ENCODE measurements at regions not wholly inside any gene's neighbourhood (a gene's known extent, or its start where the extent isn't known, plus 50 kb on each side); places are given as distances from the start of the nearest gene placed in this dataset.

DNA sequence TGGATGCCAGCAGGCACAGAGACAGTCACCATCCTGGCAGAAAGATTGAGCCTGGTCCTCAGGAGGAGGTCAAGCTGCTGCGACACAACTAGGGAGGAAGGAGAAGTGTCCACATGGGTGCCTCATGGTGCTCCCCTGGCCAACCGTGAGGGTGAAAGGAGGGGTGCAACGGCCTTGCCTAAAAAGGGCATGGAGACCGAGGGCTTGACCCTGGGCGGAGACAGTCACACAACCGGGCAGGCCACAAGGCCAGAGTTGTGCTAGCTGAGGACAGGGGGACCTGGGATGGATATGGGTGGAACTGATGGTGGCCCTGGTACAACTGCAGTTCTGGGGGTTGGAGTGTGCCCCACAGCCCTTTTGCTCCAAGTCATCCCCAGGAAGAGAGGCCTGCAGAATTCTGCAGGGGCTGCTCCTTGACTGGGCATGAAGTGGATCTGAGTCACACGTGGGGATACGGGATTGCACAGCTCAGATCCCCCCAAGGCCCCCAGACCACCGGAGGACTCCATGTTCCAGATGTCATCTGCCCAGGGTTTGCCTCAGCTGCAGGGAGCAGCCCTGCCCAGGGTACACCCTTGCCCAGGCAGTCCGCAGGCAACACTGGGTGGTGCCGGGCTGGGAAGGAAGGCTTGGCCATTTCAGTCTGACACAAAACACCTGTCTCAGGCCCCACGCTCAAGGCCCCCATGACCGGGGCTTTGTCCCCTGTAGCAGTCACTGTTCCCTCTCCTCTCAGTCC is 602.3 kb upstream of the MGMT start:
- DNase-seq = no peak

DNA sequence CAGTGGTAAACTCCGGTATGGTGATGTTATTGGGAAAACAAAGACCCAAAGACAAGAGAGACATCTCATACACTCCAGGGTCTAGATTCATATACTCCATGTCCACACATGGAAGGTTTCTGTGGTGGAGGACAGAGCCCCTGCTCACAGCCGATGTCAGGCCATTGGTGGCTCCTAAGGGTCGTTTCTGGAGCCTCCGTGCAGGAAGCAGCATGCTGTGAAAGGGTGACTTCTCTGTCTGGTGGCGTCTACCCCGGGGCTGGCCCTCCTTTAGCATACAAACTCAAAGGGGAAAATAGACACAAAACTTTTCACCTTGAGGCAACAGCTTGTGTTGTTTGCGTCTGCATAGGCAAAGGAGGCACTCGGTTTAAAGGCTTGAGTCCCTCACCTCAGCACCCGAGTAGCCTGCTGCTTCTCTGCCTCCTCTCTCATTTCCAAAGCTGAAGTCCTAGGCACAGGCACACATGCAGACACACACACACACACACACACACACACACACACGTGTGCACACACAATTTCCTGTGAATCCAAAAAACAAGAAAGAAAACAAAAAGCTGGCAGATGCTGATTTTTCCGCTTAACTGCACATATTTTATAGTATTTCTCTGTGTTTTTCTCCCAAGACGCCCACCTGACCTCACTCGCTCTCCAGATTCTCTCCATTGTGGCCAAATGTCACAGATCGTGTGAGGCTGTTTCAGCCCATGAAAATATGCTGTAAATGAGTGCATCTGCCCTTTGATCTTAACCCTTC is 601.4 kb upstream of the MGMT start:
- no peak for DNase-seq

DNA sequence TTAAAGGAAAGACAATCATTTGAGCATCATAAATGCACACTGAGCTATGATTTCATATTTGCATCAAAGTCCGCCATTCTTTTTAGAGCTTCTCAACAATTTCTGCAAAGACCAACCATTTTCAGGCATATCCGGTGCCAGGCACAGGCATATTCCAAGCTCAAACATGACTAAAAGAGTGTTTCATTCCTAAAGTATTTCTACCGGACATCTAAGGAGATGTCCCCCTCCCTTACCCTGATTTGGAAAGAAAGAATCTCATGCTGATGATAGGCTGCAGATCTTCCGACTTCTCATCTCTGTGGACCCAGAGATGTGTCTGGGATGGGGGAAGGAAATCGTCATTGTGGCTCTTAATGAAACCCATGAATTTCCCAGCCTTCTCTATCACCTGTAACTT is 600.5 kb upstream of the MGMT start:
- no peak for DNase-seq

DNA sequence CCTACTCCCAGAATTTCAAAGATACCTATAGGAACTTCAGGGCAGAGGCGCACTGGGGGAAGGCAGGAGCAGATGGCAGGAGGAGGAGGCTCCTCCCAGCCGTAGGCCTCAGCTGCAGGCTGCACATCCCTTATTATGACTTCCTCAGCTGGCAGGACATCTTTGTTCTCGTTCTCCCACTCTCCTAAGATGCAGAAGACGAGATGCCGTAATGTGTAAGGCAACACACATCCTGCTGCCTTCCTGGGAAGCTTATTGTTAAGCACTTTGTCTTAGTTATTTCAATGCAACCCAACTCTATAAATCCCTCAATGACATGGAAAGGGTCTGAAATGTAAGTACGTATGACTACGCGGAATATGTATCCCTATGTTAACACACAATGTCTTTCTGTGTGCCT is 599.8 kb upstream of the MGMT start:
- DNase-seq = no peak

DNA sequence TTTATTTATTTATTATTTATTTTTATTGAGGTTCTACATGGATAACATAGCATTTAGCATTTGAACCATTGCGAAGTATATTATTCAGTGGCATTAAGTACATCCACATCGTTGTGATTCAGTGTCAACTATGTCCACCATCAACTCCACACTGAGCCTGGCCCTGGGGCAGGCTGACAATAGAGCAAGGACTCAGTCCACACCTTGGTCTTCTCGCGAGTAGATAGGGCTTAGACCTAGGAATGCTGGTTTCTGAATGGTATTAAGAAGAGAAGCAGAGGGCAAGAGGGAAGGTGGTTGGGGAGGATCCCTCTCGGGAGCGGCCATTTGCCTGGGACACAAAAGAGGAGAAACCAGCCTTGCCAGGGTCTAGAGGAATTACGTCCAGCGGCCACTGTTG is 599.2 kb upstream of the MGMT start:
- no peak for DNase-seq

DNA sequence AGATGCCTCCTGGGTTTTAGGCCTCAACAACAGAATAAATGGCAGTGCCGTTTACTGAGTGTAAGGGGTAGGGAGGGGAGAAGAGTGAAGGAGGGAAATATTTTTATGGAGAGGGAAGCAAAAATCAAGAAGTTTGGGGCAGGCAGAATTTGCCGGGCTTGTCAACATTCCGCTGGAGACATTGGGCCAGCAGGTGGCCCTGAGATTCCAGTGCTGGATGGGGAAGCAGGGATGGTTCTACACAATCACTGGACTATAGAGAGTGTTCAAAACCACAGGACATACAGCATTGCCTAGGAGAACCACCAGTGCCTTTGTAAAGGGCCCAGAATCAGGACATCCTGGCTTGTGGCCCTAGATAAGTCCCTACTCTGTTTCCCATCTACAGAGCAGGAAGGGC is 598.6 kb upstream of the MGMT start:
- DNase-seq = no peak

DNA sequence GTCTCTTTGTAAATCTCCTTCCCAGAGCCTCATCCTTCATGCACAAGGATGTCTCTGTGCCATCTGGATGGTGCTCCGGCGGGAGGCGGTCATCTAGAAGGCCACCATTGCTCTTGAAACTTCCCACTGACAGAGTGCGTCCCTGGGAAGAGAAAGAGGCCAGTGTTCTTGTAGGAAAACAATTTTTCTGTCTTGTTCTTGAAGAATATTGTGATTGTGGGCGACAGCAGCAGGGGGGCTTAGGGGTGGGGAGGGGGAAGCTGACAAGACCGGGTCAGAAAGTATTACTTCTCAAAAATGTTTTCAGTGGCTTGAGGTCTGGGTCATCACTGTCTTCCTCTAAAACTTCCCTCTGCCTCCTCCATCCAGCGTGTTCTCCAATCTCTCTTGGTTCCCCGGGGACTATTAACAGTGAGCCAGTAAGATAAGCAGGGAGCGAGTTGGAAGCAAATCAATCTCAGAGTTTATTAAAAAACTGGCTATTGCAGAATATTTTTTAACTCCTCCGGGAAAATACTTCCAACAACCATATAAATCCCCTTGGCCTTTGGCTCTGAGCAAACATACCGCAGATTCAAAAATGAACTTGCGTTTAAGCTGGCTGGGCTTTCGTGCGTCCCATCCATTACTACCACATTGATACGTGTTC is 597.8 kb upstream of the MGMT start:
- no peak for DNase-seq

DNA sequence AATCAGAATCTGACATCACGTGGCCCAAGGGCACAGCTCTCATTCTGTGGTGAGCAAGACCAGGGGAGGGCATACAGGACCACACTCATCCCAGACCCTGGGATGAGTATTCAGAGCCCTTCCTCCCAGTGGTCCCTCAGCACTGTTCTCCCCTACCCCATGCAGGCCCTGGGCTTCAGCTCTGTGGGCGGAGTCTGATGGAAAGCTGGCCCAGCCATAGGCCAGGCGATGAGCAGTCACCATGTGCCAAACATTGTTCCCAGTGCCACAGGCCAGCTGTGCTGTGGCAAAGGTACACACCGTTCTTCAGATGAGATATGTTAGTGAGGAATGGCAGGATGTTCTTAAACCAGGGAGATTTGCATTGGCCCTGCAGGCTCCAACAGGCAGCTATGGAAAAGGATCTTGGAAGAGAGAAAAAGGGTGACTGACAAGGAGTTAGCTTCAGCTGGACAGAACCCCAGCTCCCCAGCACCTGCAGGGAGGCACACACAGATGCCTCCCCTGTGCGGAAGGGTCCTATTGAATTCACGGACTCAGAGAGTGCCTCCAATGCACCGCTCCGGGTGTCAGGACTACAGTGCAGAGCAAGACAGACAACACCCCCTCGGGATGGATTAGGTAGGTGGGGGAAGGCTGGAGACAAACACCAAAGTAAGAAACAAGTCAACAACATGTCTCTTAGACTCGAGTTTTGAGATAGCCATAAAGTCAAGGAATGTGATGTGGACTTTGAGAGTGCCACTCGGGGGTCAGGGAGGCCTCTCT is 596.0 kb upstream of the MGMT start:
- no peak for DNase-seq

DNA sequence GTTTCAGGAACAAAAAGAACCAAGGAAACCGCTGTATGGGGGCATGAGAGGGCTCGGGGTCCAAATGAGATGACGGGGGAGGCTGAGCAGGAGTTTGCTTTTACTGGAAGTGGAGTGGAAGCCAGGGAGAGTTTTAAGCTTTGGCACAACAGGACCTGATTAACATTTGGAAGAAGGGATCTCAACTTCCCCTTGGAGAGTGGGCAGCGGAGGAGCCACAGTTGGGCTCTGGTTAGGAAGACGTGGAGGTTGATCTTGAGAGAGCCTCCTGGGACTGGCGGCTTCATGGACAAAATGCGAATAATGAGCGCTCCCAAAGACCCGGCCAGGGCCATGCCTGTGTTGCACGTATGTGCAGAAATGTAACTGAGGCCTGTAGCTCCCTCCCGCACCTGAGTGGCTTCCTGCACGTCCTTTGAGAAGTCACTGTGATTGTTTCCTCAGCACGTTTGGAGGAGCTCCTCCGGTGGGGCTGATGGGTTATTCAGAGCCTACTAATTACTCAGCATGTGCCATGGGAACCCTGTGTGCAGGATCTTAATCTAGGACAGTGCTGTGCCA is 595.3 kb upstream of the MGMT start:
- DNase-seq = no peak

DNA sequence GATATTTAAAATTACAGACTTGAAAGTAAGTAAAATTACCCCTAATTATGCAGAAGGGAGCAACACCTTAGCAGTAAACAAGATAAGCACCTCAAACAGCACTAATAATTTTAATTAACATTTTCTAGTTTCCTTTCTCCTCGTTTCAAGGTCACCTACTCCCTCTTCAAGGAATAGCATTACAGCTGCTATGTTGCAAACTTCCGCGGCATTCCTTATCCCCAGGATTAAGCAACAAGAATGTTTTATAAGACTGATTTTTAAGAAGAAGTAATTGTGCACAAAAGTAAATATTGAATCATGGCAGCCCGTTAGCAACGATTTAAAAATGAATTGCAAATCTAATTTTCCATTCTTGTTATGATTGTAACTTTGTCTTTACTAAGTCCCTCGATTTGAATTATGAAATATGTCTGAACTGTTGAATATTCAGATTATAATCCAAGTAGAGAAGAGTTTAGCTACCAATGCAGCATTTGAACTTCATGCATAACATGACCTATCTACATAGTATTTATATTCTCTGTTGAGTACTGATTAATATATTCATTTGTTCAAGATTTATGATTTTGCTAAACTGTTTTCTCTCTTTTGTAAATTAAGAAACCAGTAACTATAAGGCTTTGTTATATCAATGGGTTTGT is 593.5 kb upstream of the MGMT start:
- no peak for DNase-seq

DNA sequence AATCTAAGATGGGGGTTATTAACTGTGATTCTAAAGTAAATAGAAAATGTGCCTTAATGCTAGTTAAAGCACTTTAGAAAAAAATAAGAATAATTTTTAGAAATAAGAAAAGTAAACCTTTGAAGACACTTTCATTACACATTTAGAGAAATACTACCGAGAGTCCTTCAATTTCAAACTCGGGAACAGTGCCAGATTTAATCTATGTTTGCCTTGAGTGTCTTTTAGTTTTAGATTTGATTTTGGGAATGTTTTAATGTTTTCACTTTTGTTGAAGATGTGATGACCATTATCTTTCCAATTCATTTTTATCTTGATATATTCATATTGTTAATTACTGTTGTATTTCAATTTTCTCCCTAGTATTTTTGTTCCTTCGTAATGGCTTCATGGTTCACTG is 592.7 kb upstream of the MGMT start:
- DNase-seq = no peak

DNA sequence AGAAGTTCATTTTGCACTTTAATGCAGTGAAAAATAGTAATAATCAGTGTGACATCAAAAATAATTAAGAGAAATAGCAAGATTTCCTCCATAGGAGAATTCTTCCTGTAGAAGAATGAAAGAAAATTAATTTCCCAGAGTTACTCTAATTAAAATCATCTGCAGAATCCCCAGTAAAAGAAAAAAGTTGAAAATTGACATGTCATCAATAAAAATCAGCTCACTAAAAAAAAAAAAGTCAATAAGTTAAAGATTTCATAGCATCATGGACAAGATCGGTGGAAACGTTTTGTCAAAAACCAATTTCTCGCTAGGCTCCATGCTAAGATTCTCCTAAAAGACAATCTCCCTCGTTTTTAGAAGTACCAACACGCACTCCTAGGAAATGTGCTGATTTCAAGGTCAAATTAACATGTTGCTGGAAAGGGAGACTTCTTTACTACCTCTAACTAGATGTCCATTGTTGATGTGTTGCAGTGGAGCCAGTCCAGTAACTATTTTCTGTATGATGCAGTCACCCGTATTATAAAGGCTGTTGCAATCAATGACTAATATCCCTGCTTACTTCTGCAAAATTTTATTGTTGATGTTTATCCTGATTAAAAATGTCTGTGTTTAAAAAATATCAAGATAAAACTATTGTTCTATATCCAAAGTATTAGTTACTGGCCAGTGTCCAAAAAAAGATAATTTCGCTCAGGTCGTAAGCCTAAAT is 591.9 kb upstream of the MGMT start:
- no peak for DNase-seq

DNA sequence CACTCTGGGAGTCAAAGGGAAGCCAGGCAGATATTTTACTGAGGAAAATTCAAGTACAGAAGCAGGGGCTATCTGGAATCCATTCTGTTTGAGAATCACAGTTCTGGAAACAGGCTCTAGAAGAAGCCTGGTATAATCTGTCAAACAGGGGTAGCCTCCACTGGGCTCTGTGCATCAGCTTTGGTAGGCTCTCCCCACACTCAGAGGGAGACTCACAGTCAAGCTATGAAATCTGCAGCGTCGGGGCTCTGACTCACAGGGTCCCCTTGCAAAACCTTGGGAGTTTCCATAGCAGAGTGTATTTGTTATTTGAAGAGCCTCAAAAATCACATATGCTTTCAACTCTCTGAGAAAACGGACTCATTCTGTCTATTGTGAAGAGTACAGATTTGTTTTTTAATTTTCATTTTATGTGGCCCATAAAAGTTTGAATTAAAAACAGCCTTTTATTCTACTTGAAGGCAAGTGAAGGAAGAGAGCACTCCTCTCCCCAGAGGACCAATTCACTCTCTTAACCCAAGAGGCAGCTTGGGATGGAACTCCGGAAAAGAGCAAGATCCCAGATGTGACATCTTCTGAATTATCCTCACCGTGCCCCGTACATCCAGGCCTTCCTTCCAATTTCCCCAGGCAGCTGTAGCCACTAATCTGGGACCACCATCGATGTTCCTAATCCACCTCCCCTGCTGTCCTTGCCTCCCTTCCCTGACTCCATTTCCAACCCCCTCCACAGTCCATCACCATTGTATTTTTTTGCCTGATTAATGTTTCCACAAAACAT is 590.9 kb upstream of the MGMT start:
- DNase-seq = no peak

DNA sequence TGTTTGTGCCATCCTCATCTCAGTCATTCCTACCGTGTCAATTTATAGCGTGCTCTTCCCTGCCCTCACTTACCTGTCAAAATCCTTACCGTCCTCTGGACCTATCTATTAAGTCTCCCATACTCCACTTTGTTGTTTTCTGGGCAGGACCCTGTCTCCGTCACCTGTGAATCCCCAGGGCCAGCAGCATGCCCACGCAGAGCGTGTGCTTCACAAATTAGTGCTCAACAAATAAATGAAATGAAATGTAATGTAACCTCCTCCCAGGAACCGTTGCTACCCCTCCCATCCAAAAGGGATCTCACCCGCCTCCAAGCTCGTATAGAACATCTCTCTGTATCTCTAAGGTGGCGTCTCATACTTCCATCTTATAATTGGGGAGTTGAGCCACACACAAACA is 589.9 kb upstream of the MGMT start:
- no peak for DNase-seq

DNA sequence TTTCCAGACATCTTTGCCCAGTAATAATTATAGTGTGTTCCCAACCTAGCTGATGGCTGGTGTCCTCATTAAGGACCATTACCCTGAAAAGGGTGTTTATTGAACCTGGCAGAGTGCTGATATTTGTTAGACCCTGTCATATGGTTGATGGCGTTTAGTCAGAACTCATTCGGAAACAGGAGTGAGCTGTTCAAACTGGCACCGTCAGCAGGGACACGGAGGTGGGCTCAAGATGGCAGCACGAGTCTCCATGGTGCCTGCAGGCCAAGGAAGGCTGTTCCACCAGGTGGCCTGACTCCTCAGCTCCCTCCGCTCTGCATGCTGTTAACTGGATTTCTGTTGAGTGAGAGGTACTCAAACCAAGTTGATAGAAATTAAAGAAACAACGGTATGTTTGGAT is 589.1 kb upstream of the MGMT start:
- no peak for DNase-seq

DNA sequence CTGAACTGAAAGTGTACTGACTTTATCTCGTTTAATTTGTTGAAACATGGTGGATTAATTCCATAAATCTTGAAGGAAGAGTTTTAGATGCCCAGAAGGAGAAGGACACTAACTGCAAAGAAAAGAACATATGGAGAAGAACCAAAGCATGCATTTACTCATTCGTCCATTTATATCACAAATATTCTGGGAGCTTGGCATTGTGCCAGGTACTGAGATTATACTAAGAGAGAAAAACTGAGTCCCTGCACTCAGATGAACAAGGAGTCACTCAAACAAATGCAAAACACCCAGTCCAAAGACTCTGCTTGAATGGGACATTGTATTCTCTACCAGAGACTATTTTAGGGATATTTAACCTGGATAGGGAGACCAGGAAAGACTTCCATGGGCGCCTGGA is 588.0 kb upstream of the MGMT start:
- no peak for DNase-seq

DNA sequence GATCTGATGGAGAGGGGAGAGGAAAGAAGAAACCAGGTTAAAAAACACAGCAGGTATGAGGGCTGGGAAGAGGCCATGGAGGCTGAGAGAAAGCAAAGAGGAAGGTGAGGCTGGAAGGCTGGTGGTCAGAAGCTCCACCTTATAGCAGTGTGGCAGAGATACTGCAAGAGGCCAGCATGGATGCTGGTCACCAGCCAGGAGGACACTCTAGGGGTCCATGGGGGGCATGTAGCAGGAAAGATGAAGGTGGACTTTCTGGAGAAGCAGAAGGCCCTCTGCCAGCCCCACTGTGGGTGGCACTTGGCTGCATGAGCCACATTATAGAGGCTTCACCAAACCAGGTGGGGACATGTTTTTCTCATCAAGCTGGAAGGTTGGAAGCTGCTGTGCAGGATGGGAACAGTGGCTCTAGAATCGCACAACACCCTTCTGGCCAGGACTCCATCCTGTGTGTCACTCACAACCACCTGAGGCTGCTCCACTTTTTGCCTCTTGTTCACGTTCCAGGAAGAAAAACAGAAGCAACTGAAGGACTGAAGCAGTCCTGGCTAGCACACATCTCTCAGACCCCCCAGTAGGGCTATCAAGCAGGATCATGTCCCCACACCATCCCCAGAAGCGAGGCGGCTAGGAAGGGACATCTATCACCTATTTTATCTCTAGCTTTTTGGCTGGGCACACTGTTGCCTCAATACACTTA is 587.5 kb upstream of the MGMT start:
- no peak for DNase-seq

DNA sequence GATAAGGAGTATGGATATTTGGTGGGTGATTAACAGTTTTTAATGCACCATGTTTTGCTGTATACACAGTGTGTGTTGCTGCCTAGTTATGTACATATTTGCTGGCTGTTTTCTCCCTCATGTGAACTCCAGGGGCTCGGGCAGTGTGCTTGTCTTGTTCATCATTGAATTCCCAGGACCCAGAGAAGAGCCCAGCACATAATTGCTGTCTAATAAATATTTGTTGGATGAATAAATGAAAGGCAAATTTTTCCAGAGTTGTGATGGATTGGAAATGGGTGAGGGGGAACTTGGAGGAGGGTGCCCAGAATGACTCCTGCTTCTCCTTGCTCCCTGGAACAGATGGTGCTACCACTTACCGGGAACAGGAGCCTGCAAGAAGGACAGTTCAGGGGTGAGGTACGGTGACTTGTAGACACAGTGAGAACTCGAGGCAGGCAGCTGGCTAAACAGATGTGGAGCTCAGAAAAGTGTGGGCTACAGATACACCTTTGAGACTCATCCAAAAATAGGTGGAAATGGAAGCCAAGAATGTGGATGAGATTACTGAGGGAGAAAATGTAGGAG is 586.8 kb upstream of the MGMT start:
- no peak for DNase-seq

DNA sequence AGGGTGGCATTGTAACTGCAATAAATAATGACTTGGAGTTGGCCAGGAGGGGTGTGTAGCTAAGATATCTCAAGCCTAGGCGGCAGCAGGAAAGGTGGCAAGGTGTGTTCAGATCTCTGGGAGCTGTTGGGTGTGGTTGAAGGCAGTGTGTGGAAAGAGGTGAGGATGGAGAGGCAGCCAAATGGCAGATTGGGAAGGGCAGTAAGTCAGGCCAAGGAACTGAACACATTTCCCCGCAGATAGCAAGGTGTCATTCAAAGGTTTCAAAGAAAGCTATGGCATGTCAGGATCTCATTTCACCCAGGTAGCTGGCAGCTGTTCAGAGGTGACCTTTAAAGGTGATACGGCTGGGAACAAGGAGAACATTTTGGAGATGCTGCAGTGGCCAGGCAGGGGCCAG is 586.0 kb upstream of the MGMT start:
- no peak for DNase-seq
